GM12878 (cell line): ENCODE measurements at regions not wholly inside any gene's neighbourhood (a gene's known extent, or its start where the extent isn't known, plus 50 kb on each side); places are given as distances from the start of the nearest gene placed in this dataset.

Experiments
- ATAC-seq: fragments of 200-7000 bp; cut with Tn5 transposase; 3 replicates; pipeline ENCODE4 v1.9.1; 2020; ENCODE audit warnings: mild to moderate bottlenecking, moderate library complexity
- BruUV-seq: library from RNA; stranded (reverse); fragments of 400-500 nt; replicated peaks from 2 replicates; lab custom pipeline; 2021; lab: Mats Ljungman, UMichigan
- CTCF ChIA-PET: fragments of 300-600 bp; sonication (Branson Sonifier 250); formaldehyde crosslinking; extraction: SDS; loops from one replicate; lab custom pipeline; 2021; ENCODE audit warnings: inconsistent platforms; lab: Yijun Ruan, JAX
- POLR2A ChIA-PET: fragments of 350-600 bp; formaldehyde crosslinking; extraction: SDS; loops from one replicate; lab custom pipeline; 2021; ENCODE audit warnings: inconsistent platforms; lab: Charles Lee
- RAD21 ChIA-PET: fragments of 300-600 bp; sonication (Branson Sonifier 250); formaldehyde crosslinking; loops from one replicate; lab custom pipeline; 2023; ENCODE audit warnings: antibody characterized with exemption; ENCODE audit not compliant: unreplicated experiment; lab: Charles Lee
- SMC1A ChIA-PET: fragments of 300-600 bp; sonication (Branson Sonifier 250); formaldehyde crosslinking; loops from one replicate; lab custom pipeline; 2023; ENCODE audit not compliant: unreplicated experiment, uncharacterized antibody; lab: Charles Lee
- DNase-seq: peaks from one replicate; pipeline ENCODE4 v3.0.0-alpha.2; 2011; ENCODE audit warnings: low read depth, low spot score
- FAIRE-seq: peaks from 3 replicates; lab custom pipeline; 2011; peaks lifted over from hg19 to GRCh38; lab: Jason Lieb, UNC
- H2AFZ ChIP-seq: 2 replicates; pipeline ENCODE4 v1.6.0; 2011; ENCODE audit warnings: low read depth, low read length, control low read depth; ENCODE audit not compliant: control insufficient read depth
- H3K27ac ChIP-seq: 2 replicates; pipeline ENCODE4 v1.5.1; 2011; ENCODE audit warnings: control low read depth; ENCODE audit not compliant: control insufficient read depth, insufficient read depth
- H3K27me3 ChIP-seq, 2 experiments: replicated peaks in 1 of 2; 2 replicates each; pipeline versions ENCODE4 v1.6.0 to v1.6.1; 2011; ENCODE audit warnings: low read length in 1 of 2; ENCODE audit not compliant: control insufficient read depth in 2 of 2, insufficient read depth in 2 of 2
- H3K36me3 ChIP-seq, 2 experiments: 2 replicates each; pipeline ENCODE4 v1.5.1; 2011; ENCODE audit warnings: low read length in 1 of 2; ENCODE audit not compliant: control insufficient read depth in 2 of 2, insufficient read depth in 2 of 2
- H3K4me1 ChIP-seq: 2 replicates; pipeline ENCODE4 v1.6.1; 2011; ENCODE audit warnings: mild to moderate bottlenecking, low read length, moderate library complexity, mixed read lengths; ENCODE audit not compliant: control insufficient read depth, insufficient read depth
- H3K4me2 ChIP-seq: 2 replicates; pipeline ENCODE4 v1.6.0; 2011; ENCODE audit warnings: control low read depth; ENCODE audit not compliant: control insufficient read depth, insufficient read depth
- H3K4me3 ChIP-seq: fragments of 200-600 bp; sonication (generic); 2 replicates; pipeline ENCODE4 v1.5.1; 2016
- H3K79me2 ChIP-seq: 2 replicates; pipeline ENCODE4 v1.6.0; 2011; ENCODE audit warnings: low read length; ENCODE audit not compliant: control insufficient read depth, insufficient read depth
- H3K9ac ChIP-seq: 2 replicates; pipeline ENCODE4 v1.8.0; 2011; ENCODE audit warnings: low read length, control low read depth, mixed read lengths; ENCODE audit not compliant: control insufficient read depth, insufficient read depth
- H3K9me3 ChIP-seq: replicated peaks from 3 replicates; pipeline ENCODE4 v1.5.1; 2011; ENCODE audit warnings: mild to moderate bottlenecking, low read length; ENCODE audit not compliant: control insufficient read depth, insufficient read depth
- H4K20me1 ChIP-seq: 2 replicates; pipeline ENCODE4 v1.6.0; 2011; ENCODE audit not compliant: control insufficient read depth, insufficient read depth
- ATF2 ChIP-seq: IDR thresholded peaks from 2 replicates; pipeline ENCODE4 v1.6.1; 2012; ENCODE audit warnings: low read length, inconsistent platforms
- BHLHE40 ChIP-seq, 2 experiments: fragments of 450-650 bp in 1 of 2; IDR thresholded peaks; 2 replicates each; pipeline ENCODE4 v1.6.1; 2011 to 2017; ENCODE audit warnings: low read depth in 2 of 2, borderline replicate concordance in 1 of 2, improper control_type of control experiment in 1 of 2, low read length in 1 of 2, mild to moderate bottlenecking in 1 of 2
- BRCA1 ChIP-seq: IDR thresholded peaks from 2 replicates; pipeline ENCODE4 v1.6.1; 2011; ENCODE audit warnings: low read depth, low read length, improper control_type of control experiment
- CHD1 ChIP-seq: IDR thresholded peaks from 2 replicates; pipeline ENCODE4 v1.6.1; 2012; ENCODE audit warnings: low read depth, low read length, improper control_type of control experiment
- EZH2 ChIP-seq: IDR thresholded peaks from 2 replicates; pipeline ENCODE4 v1.6.1; 2012; ENCODE audit warnings: low read depth, mild to moderate bottlenecking, control low read depth, inconsistent platforms, low read length, borderline replicate concordance; ENCODE audit not compliant: control insufficient read depth
- HCFC1 ChIP-seq: fragments of 150-350 bp; IDR thresholded peaks from 2 replicates; pipeline ENCODE4 v1.6.1; 2014; ENCODE audit warnings: low read length
- JUND ChIP-seq: IDR thresholded peaks from 2 replicates; pipeline ENCODE4 v1.6.1; 2012; ENCODE audit warnings: low read depth, mild to moderate bottlenecking, low read length, improper control_type of control experiment, moderate library complexity
- MEF2A ChIP-seq: IDR thresholded peaks from 2 replicates; pipeline ENCODE4 v1.6.1; 2011; ENCODE audit warnings: low read depth, mild to moderate bottlenecking, low read length, moderate library complexity; ENCODE audit not compliant: insufficient read depth
- NFYB ChIP-seq: IDR thresholded peaks from 2 replicates; pipeline ENCODE4 v1.6.1; 2011; ENCODE audit warnings: low read depth, mild to moderate bottlenecking, low read length, improper control_type of control experiment, moderate library complexity; ENCODE audit not compliant: insufficient read depth
- NR2C1 ChIP-seq: fragments of 450-650 bp; IDR thresholded peaks from 2 replicates; pipeline ENCODE4 v1.6.1; 2017; ENCODE audit warnings: antibody characterized with exemption, mild to moderate bottlenecking, moderate library complexity
- PBX3 ChIP-seq: IDR thresholded peaks from 2 replicates; pipeline ENCODE4 v1.6.1; 2011; ENCODE audit warnings: mild to moderate bottlenecking, low read depth, low read length, moderate library complexity; ENCODE audit not compliant: insufficient replicate concordance
- RB1 ChIP-seq: fragments of 450-650 bp; formaldehyde crosslinking; IDR thresholded peaks from 2 replicates; pipeline ENCODE4 v1.6.1; 2017; ENCODE audit warnings: mild to moderate bottlenecking, borderline replicate concordance
- RELA ChIP-seq: fragments of 450-650 bp; IDR thresholded peaks from 2 replicates; pipeline ENCODE4 v1.8.0; 2014; ENCODE audit warnings: borderline replicate concordance; ENCODE audit not compliant: partially characterized antibody
- SMAD1 ChIP-seq: fragments of 450-650 bp; IDR thresholded peaks from 2 replicates; pipeline ENCODE4 v1.6.1; 2018; ENCODE audit warnings: mild to moderate bottlenecking, low read depth; ENCODE audit not compliant: partially characterized antibody
- SMC3 ChIP-seq: IDR thresholded peaks from 2 replicates; pipeline ENCODE4 v1.6.1; 2011; ENCODE audit warnings: low read length, improper control_type of control experiment, borderline replicate concordance
- ZNF207 ChIP-seq: fragments of 450-650 bp; IDR thresholded peaks from 2 replicates; pipeline ENCODE4 v1.6.1; 2014; ENCODE audit warnings: antibody characterized with exemption, mild to moderate bottlenecking, borderline replicate concordance
- ZNF217 ChIP-seq: fragments of 450-650 bp; IDR thresholded peaks from 2 replicates; pipeline ENCODE4 v1.6.1; 2017; ENCODE audit warnings: antibody characterized with exemption, mild to moderate bottlenecking
- ZNF384 ChIP-seq: IDR thresholded peaks from 2 replicates; pipeline ENCODE4 v1.6.1; 2012; ENCODE audit warnings: low read depth, mild to moderate bottlenecking, low read length, improper control_type of control experiment, borderline replicate concordance
- ZSCAN29 ChIP-seq: fragments of 450-650 bp; IDR thresholded peaks from 2 replicates; pipeline ENCODE4 v1.6.1; 2017; ENCODE audit warnings: mild to moderate bottlenecking, moderate library complexity
- WGBS: methylation state at CpG from one replicate; pipeline ENCODE4 v1.1.6; 2016; ENCODE audit warnings: low lambda C conversion rate; ENCODE audit not compliant: insufficient replicate concordance, insufficient coverage; ENCODE audit errors: missing lambda C conversion rate; 5-methylcytosine and 5-hydroxymethylcytosine counted together
- in situ Hi-C: fragments of 300-500 bp; cut with MboI; formaldehyde crosslinking; loops from 9 replicates; pipeline ENCODE4 v1.14.3; 2018; ENCODE audit warnings: mixed read lengths
- intact Hi-C: fragments of 100-400 bp; cut with micrococcal nuclease; formaldehyde crosslinking; loops from one replicate; pipeline ENCODE4 v1.14.2; 2022; ENCODE audit not compliant: unreplicated experiment
- TF ChIP-seq, protein P1 (sequence below), 3 experiments: IDR thresholded peaks in 2 of 3; conservative IDR thresholded peaks in 1 of 3; 2 replicates each; pipeline ENCODE4 v1.5.1; 2011; ENCODE audit warnings: low read depth in 3 of 3, low read length in 3 of 3, mild to moderate bottlenecking in 3 of 3, control low read depth in 2 of 3, moderate library complexity in 2 of 3, inconsistent platforms in 1 of 3, mixed read lengths in 1 of 3; ENCODE audit not compliant: control insufficient read depth in 2 of 3, insufficient read depth in 1 of 3; ENCODE audit errors: extremely low read depth in 1 of 3

DNA sequence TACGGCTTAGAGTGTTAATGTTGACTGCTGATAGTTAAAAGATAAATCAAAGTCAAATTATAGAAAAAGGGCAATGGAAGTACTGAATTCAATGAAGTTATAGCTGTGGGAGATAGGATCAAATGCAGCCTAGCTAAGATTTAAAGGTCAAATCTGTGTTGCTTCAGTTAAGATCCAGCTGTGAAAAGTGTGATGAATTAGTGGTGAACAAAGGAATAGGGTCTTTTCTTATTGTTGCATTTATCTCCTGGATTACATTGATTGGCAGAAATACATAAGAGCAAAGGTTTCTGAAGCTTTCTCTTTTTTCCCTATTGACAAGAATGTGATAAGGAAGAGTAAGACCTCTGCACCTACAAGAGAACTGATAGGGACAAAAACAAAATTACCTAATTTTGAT, 1234.6 kb upstream of the ADGRL2 start (continued):
- TF ChIP-seq MEF2A (no peak), NFYB (no peak), EZH2 (no peak)
- TF ChIP-seq, protein P1, sequence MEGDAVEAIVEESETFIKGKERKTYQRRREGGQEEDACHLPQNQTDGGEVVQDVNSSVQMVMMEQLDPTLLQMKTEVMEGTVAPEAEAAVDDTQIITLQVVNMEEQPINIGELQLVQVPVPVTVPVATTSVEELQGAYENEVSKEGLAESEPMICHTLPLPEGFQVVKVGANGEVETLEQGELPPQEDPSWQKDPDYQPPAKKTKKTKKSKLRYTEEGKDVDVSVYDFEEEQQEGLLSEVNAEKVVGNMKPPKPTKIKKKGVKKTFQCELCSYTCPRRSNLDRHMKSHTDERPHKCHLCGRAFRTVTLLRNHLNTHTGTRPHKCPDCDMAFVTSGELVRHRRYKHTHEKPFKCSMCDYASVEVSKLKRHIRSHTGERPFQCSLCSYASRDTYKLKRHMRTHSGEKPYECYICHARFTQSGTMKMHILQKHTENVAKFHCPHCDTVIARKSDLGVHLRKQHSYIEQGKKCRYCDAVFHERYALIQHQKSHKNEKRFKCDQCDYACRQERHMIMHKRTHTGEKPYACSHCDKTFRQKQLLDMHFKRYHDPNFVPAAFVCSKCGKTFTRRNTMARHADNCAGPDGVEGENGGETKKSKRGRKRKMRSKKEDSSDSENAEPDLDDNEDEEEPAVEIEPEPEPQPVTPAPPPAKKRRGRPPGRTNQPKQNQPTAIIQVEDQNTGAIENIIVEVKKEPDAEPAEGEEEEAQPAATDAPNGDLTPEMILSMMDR (IDR thresholded peaks at IDR 0.05 in 2 of 3, conservative IDR thresholded peaks at IDR 0.05 in 1 of 3; ENCODE audit: control insufficient read depth in 2 of 3, extremely low read depth in 1 of 3, insufficient read depth in 1 of 3, low read depth in 3 of 3, low read length in 3 of 3) = no peak

GRCh38 chr1:80565406-80565805, 1235.3 kb upstream of the ADGRL2 start:
- POLR2A ChIA-PET = no interaction called here
- RAD21 ChIA-PET = no interaction called here
- whole genome bisulfite sequencing = 0% methylated on average over 1 of the region's 1 CpG

More at GRCh38 chr1:80565406-80565805, 1235.3 kb upstream of the ADGRL2 start:
- H3K9ac ChIP-seq = no peak overlapping the region
- in situ Hi-C loops (no loop called here), intact Hi-C loops (no loop called here)
- ATAC-seq = no peak
- no peak for TF ChIP-seq ZNF207
- TF ChIP-seq SMAD1 = no peak
- TF ChIP-seq ZNF217 = no peak
- TF ChIP-seq ZSCAN29 = no peak
- TF ChIP-seq CHD1 = no peak
- TF ChIP-seq ATF2 = no peak
- no peak for TF ChIP-seq BHLHE40 (IDR thresholded peaks at IDR 0.05; ENCODE audit: borderline replicate concordance in 1 of 2, low read depth in 2 of 2, low read length in 1 of 2)
- TF ChIP-seq RELA = no peak
- no peak for TF ChIP-seq RB1
- no peak for TF ChIP-seq HCFC1
- no peak for TF ChIP-seq BRCA1
- TF ChIP-seq ZNF384 = no peak
- no peak for TF ChIP-seq SMC3
- no peak for TF ChIP-seq JUND
- no peak for TF ChIP-seq NR2C1
- no peak for TF ChIP-seq PBX3
- no TSS peak for BruUV-seq
- no peak overlapping the region for H3K4me2 ChIP-seq
- no peaks in the 10 kb centered on the region for H3K4me1 ChIP-seq
- H4K20me1 ChIP-seq = no peaks in the 10 kb centered on the region
- FAIRE-seq = no peak
- no peaks in the 10 kb centered on the region for H3K36me3 ChIP-seq
- CTCF ChIA-PET = no interaction called here
- no peaks in the 10 kb centered on the region for H3K27me3 ChIP-seq
- H3K9me3 ChIP-seq = no peaks in the 10 kb centered on the region
- DNase-seq = no peak
- no peak overlapping the region for H3K27ac ChIP-seq
- no peak overlapping the region for H2AFZ ChIP-seq
- SMC1A ChIA-PET = no interaction called here
- H3K79me2 ChIP-seq = no peaks in the 10 kb centered on the region
- no peak overlapping the region for H3K4me3 ChIP-seq
